GM18909 (cell line): ENCODE measurements at regions not wholly inside any gene's neighbourhood (a gene's known extent, or its start where the extent isn't known, plus 50 kb on each side); places are given as distances from the start of the nearest gene placed in this dataset.
"Not testable (repeated sequence)": the region's sequence is repeated elsewhere in the genome, so short reads cannot be mapped to it uniquely, and the experiment has no call there.

Experiments used
- ATAC-seq: cut with Tn5 transposase; IDR thresholded peaks from one replicate; pipeline ENCODE4 v1.9.1; 2021; ENCODE audit warnings: mild to moderate bottlenecking; ENCODE audit not compliant: unreplicated experiment, poor library complexity

DNA sequence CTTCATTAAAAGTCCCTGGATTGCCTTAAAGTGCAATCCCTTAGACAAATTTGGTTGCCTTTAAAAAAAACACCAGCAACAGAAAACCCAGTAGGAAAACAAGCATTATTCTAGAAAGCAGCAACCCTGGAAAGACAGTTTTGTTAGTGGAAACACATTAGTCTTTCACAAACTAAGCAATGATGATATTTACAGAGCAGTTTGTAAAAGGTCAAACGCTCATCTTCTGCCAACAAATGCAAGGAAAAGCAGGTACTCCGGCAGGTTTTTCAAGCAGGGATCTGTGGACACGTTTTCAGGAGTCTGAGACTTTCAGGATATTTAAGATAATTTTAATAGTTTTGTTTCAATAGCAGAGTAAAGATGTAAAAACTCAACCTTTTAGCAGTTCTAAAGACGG is 202.2 kb downstream of the EXOC5 start:
- ATAC-seq: no peak

DNA sequence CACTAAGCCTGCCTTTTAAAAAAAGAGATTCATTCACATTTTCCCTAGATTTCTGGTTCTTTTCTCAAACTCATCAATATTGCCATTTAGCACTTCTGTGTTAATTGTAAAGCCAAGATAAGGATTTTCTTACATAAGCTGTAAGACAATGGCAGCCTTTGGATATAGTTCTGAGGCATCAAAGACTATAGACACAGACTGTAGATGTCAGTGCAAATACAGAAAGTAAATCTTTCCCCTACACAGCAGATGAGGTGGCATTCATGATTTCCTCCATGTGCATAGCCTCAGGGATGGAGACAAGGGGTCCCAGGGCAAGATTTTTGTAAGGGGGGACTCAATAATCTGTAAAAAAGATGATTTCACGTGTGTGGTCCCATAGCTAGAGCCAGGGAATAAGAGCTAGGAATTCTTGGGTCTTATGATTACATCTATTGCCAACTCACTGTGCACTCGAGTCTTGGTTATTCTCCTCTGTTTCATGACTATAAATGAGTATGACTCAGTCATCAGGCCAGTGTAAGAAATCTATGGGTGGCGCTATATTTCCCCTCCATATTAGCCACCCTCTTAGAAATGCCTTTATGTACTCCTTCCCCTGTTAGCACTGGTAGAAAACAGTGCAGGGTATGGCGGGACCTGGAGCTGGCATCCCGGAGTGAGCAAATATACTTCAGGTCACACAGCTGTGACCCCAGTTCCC is 207.5 kb downstream of the EXOC5 start:
- ATAC-seq: no peak

GRCh38 chr14:57060276-57060955 is 208.3 kb downstream of the EXOC5 start:
- peak; percentile 96 for ATAC-seq

DNA sequence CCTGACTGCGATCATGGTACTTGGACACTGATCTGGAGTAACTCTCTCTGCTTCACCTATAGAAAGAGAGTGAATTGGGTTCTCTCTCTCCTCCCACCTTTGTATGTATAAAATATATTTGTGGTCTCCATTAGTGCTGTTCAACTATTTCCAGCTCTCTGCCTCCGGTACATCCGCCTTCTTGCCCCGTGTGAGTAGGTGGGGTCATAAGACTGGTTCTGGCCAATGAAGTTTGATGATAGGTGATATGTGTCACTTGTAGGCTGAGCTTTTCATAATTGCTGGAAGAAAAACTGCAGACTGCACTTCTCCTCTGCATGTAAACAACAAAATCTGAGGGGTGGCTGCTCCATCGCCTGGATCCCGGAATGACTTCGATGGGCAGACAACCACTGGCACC is 210.4 kb downstream of the EXOC5 start:
- no peak for ATAC-seq

DNA sequence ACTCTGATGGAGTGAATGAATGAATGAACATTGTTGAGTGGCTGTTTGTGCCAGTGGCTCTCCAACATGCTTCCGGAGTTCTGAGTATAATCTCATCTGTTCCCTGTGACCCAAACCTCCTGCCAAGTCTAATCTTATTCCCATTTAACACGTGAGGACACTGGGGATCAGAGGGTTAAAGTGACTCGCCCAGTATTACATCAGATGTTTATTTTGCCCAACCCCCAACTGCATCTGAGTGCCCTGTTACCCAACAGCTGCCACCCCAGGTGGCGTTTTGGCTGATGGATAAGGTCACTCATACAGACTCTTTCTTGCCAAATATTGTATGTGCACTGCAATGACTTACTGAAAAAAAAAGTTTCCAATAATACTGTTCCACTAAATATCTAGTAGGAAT is 210.9 kb downstream of the EXOC5 start:
- ATAC-seq: no peak

- ATAC-seq: not testable (repeated sequence)
Observed at GRCh38 chr14:57056522-57056921, 212.2 kb downstream of the EXOC5 start.

- ATAC-seq: no peak
Observed at GRCh38 chr14:57052705-57053302, 215.9 kb downstream of the EXOC5 start.

GRCh38 chr14:57051633-57052032 is 217.1 kb downstream of the EXOC5 start:
- ATAC-seq: no peak

DNA sequence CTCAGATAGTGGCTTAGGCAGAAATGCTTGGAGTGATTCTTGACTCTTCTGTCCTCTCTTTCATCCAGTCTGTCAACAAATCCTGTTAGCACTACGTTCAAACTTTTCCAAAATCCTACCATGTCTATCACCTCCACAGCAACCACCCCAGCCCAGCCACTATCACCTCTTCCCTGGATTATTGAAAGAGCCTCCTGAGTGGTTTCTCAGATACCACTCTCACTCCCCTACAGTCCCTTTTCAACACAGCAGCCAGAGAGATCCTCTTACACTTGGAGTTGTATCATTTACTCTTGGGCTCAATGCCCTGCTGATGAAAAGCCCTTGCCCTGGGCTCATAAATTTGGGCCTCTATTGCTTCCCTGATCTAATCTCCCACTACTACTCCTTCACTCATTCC is 218.9 kb downstream of the EXOC5 start:
- no peak for ATAC-seq

- no peak for ATAC-seq
Observed at GRCh38 chr14:57046175-57046574, 222.5 kb downstream of the EXOC5 start.

- not testable (repeated sequence) for ATAC-seq
Observed at GRCh38 chr14:57044101-57044973, 224.4 kb downstream of the EXOC5 start.

GRCh38 chr14:57038689-57039088 is 228.4 kb upstream of the OTX2 start:
- ATAC-seq: peak; percentile 62

DNA sequence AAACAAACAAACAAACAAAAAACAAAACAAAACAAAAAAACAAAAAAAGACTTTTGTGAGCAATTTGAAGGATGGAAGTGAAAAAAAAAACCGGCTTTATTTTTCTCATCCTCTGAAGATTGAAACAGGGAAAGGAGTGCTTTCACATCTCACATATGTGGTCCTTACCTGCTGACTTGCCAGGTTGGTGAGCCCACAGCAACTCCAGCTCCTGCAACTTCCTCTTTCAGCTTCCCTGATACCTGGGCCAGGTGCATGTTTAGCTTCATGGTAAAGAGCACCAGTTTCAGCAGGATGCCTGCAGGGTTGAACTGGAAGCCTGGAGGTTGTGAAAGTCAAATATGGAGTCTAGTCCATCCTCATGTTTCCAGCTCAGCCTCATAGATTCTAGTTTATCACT is 221.2 kb upstream of the OTX2 start:
- ATAC-seq: no peak

DNA sequence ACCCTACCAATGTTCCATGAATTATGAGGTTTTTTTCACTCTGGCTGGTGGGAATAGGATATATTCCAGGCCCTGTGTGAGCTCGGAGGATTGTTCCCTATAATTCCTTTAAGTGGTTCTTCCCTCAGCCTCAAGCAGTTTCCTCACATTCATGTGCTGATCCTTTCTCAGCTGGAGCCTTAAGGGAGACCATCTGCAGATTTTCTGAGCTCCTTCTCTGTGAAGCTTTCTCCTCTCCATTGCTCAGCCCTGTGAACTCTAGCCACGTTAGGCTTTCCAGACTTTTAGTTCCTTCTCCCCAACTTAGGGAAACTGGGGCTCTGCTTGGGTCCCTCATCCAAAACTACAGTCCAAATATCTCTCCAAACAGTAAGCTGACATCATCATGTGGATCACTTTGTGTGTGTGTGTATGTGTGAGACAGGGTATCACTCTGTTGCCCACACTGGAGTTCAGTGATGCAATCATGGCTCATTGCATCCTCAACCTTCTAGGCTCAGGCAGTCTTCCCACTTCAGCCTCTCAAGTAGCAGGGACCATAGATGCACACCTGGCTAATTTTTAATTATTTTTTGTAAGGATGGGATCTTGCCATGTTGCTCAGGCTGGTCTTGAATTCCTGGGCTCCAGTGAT is 219.5 kb upstream of the OTX2 start:
- ATAC-seq: no peak

DNA sequence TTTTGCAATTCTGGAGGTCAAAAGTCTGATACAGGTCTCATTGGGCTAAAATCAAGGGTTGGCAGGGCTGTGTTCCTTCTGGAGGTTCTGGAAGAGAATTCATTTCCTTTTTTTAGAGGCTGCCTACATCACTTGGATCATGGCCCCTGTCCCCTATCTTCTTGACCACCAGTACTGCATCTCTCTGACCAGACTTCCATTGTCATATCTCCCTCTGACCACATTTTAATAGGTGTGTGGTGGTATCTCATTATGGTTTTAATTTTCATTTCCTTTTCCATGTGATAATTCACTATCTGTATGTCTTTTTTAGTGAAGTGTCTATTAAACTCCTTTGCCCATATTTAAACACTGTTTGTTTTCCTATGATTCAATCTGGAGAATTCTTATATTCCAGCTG is 215.2 kb upstream of the OTX2 start:
- ATAC-seq: no peak

- ATAC-seq: no peak
Observed at GRCh38 chr14:57022608-57023007, 212.3 kb upstream of the OTX2 start.

DNA sequence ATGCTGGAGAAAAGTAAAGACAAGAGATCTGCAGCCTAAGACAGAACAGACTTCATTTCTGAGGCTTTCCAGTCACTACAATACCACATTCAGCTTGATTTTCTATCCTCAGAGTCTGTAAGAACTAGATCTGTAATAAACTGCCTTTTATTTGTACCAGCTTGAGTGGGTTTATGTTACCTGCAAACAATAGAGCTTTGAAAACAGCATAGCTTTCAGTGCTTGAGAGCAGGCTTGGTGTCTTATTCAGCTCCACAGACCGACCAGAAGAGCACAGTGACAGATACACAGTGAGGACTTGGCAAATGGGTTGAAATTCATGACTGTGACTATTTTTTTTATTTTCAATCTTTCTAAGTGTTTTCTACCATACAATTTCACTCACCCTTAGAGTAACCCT is 207.8 kb upstream of the OTX2 start:
- ATAC-seq: no peak

DNA sequence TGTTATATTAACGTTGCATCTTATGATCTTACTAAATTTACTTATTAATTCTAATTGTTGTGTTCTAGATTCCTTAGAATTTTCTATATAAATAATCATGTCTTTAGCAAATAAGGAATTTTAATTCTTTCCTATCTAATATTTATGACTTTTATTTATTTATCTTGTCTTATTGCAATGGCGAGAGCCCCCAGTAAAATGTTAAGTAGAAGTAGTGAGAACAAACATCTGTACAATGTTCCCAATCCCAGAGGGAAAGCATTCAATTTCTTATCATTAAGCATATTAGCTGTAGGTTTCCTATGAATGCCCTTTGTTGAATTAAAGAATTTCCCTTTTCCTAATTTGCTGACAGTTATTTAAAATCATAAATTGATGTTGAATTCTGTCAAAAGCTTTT is 203.7 kb upstream of the OTX2 start:
- ATAC-seq: no peak

DNA sequence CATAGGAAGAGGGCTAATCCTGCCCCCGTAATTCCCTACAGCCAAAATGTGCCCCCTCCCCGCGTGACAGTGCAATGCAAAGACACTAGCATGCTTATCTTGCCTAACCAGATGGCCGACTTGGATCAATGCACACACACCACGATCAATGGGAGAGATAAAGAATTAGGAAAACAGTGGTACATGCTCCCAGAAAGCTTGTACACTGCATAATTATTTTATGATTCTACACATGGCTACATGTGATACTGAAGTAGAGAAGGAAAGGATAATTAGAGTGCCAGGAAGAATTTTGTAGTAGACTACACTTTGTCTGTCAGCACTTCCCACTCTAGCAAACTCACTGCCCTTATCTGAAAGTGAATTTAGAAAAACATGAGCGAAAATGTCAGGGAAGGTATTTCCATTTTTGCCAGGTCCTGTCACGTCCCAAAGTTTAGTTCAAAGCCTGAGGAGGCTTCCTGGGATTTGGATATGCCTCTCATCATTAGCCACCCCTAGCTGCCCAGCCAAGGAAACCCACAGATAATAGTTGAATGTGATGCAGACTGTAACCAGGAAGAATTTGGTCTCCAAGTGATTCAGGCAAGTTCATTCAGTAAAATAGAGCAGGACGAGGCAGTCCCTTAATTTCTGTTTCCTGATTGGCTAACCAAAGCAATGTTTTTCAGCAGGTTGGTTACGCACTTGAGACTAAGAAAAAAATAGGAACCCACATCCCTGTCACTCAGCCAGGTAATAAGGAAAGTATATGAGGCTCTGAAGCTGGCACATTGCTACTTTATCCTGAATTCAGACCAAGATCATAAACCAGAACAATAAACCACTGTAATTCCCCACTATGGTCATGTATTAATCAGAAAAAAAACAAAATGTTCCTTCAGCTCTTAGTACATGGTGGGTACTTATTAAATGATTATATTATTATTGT is 199.6 kb upstream of the OTX2 start:
- ATAC-seq: no peak
